ENCODE measurements at regions not wholly inside any gene's neighbourhood (a gene's known extent, or its start where the extent isn't known, plus 50 kb on each side); places are given as distances from the start of the nearest gene placed in this dataset.

GRCh38 chr4:176902710-176903323 lies 110.1 kb upstream of the VEGFC start:
- peak; percentile 92 for DNase-seq

- DNase-seq: no peak
Measured at GRCh38 chr4:176906709-176907108, 114.0 kb upstream of the VEGFC start.

GRCh38 chr4:176910646-176911045 lies 117.9 kb upstream of the VEGFC start:
- DNase-seq: no peak

- DNase-seq: no peak
Measured at GRCh38 chr4:176919631-176920030, 126.9 kb upstream of the VEGFC start.

- DNase-seq: no peak
Measured at GRCh38 chr4:176920694-176921093, 128.0 kb upstream of the VEGFC start.

GRCh38 chr4:176921256-176921655 lies 128.5 kb upstream of the VEGFC start:
- no peak for DNase-seq

- DNase-seq: no peak
Measured at GRCh38 chr4:176924238-176924637, 131.5 kb upstream of the VEGFC start.

- DNase-seq: no peak
Measured at GRCh38 chr4:176925962-176926361, 133.2 kb upstream of the VEGFC start.

GRCh38 chr4:176927117-176927516 lies 134.4 kb upstream of the VEGFC start:
- DNase-seq: no peak

GRCh38 chr4:176927664-176928063 lies 134.9 kb upstream of the VEGFC start:
- no peak for DNase-seq

- no peak for DNase-seq
Measured at GRCh38 chr4:176939445-176939844, 146.7 kb upstream of the VEGFC start.

GRCh38 chr4:176945334-176945733 lies 152.6 kb upstream of the VEGFC start:
- DNase-seq: no peak

GRCh38 chr4:176949029-176949428 lies 156.3 kb upstream of the VEGFC start:
- no peak for DNase-seq

- DNase-seq: no peak
Measured at GRCh38 chr4:176953021-176953420, 160.3 kb upstream of the VEGFC start.

- DNase-seq: no peak
Measured at GRCh38 chr4:176957353-176958118, 164.8 kb upstream of the VEGFC start.

GRCh38 chr4:176959980-176960379 lies 167.3 kb upstream of the VEGFC start:
- peak; percentile 60 for DNase-seq

GRCh38 chr4:176963121-176963520 lies 170.4 kb upstream of the VEGFC start:
- no peak for DNase-seq

- peak; percentile 68 for DNase-seq
Measured at GRCh38 chr4:176964116-176964691, 171.5 kb upstream of the VEGFC start.

GRCh38 chr4:176967586-176967985 lies 174.9 kb upstream of the VEGFC start:
- DNase-seq: no peak

GRCh38 chr4:176968094-176968493 lies 175.4 kb upstream of the VEGFC start:
- no peak for DNase-seq

GRCh38 chr4:176969011-176969410 lies 176.3 kb upstream of the VEGFC start:
- no peak for DNase-seq

GRCh38 chr4:176970853-176971252 lies 178.1 kb upstream of the VEGFC start:
- DNase-seq: no peak

- no peak for DNase-seq
Measured at GRCh38 chr4:176971576-176972115, 178.9 kb upstream of the VEGFC start.

GRCh38 chr4:176979416-176979815 lies 186.7 kb upstream of the VEGFC start:
- peak; percentile 80 for DNase-seq

Measured in MV-4-11 (cell line).